NOMO-1 (cell line): ENCODE measurements at regions not wholly inside any gene's neighbourhood (a gene's known extent, or its start where the extent isn't known, plus 50 kb on each side); places are given as distances from the start of the nearest gene placed in this dataset.

Experiments used
- DNase-seq, 2 experiments: peaks; one replicate each; lab custom pipeline; 2025; ENCODE audit not compliant: unreplicated experiment in 2 of 2; lab: John Stamatoyannopoulos, UW

- DNase-seq: no peak
Measured at GRCh38 chr16:50856991-50857390, 115.1 kb downstream of the CYLD start.

GRCh38 chr16:50853329-50853728, 111.4 kb downstream of the CYLD start:
- no peak for DNase-seq
